Neural cell (in vitro differentiated cells): ENCODE measurements at regions not wholly inside any gene's neighbourhood (a gene's known extent, or its start where the extent isn't known, plus 50 kb on each side); places are given as distances from the start of the nearest gene placed in this dataset.

Experiments
- CTCF ChIP-seq: fragments of 450-650 bp; IDR thresholded peaks from 2 replicates; pipeline ENCODE4 v1.5.1; 2014; ENCODE audit warnings: antibody characterized with exemption, mild to moderate bottlenecking, moderate library complexity; ENCODE audit not compliant: poor library complexity, severe bottlenecking
- EP300 ChIP-seq: fragments of 450-650 bp; conservative IDR thresholded peaks from 2 replicates; pipeline ENCODE4 v1.6.1; 2014; ENCODE audit warnings: antibody characterized with exemption, mild to moderate bottlenecking, moderate library complexity; ENCODE audit not compliant: poor library complexity, severe bottlenecking
- EZH2 ChIP-seq: fragments of 200-600, 300-800 bp; shearing (Covaris generic), sonication (generic); IDR thresholded peaks from 2 replicates; pipeline ENCODE4 v1.6.1; 2014; ENCODE audit warnings: antibody characterized with exemption, low read length, borderline replicate concordance, mild to moderate bottlenecking; ENCODE audit not compliant: insufficient read depth, poor library complexity, severe bottlenecking
- POLR2AphosphoS5 ChIP-seq: IDR thresholded peaks from 2 replicates; pipeline ENCODE4 v1.6.1; 2012
- RAD21 ChIP-seq: fragments of 450-650 bp; conservative IDR thresholded peaks from 2 replicates; pipeline ENCODE4 v1.6.1; 2014; ENCODE audit warnings: antibody characterized with exemption, mild to moderate bottlenecking, moderate library complexity
- REST ChIP-seq: IDR thresholded peaks from 2 replicates; pipeline ENCODE4 v1.6.1; 2012; ENCODE audit warnings: borderline replicate concordance
- SMC3 ChIP-seq: fragments of 450-650 bp; conservative IDR thresholded peaks from 2 replicates; pipeline ENCODE4 v1.6.1; 2014; ENCODE audit warnings: antibody characterized with exemption, mild to moderate bottlenecking, moderate library complexity; ENCODE audit not compliant: poor library complexity
- TAF1 ChIP-seq: IDR thresholded peaks from 2 replicates; pipeline ENCODE4 v1.6.1; 2012; ENCODE audit warnings: low read depth

GRCh38 chr4:64807821-64808220 is 398.6 kb upstream of the TECRL start:
- no peak for TF ChIP-seq SMC3
- TF ChIP-seq CTCF = no peak
- TF ChIP-seq REST = no peak
- no peak for TF ChIP-seq TAF1
- TF ChIP-seq EZH2 = no peak
- TF ChIP-seq POLR2AphosphoS5 = no peak
- no peak for TF ChIP-seq RAD21
- no peak for TF ChIP-seq EP300
